Astrocyte (in vitro differentiated cells and primary cell): ENCODE measurements at regions not wholly inside any gene's neighbourhood (a gene's known extent, or its start where the extent isn't known, plus 50 kb on each side); places are given as distances from the start of the nearest gene placed in this dataset.

Source experiments
- DNase-seq: peaks from one replicate; pipeline ENCODE4 v3.0.0-alpha.2; 2010; ENCODE audit warnings: low read depth
- FAIRE-seq: peaks from 2 replicates; lab custom pipeline; 2011; peaks lifted over from hg19 to GRCh38; lab: Jason Lieb, UNC
- H2AFZ ChIP-seq: 2 replicates; pipeline ENCODE4 v1.6.0; 2012; ENCODE audit warnings: low read depth, low read length, inconsistent platforms
- H3K27ac ChIP-seq: 2 replicates; pipeline ENCODE4 v1.5.1; 2011; ENCODE audit warnings: low read depth, low read length, inconsistent platforms
- H3K27me3 ChIP-seq: 2 replicates; pipeline ENCODE4 v1.6.0; 2011; ENCODE audit warnings: low read length, inconsistent platforms; ENCODE audit not compliant: insufficient read depth
- H3K36me3 ChIP-seq: 2 replicates; pipeline ENCODE4 v1.5.1; 2011; ENCODE audit warnings: low read length, inconsistent platforms; ENCODE audit not compliant: insufficient read depth
- H3K4me1 ChIP-seq: 2 replicates; pipeline ENCODE4 v1.5.1; 2011; ENCODE audit warnings: low read length, inconsistent platforms; ENCODE audit not compliant: insufficient read depth
- H3K4me2 ChIP-seq: 2 replicates; pipeline ENCODE4 v1.6.0; 2012; ENCODE audit warnings: low read length, inconsistent platforms
- H3K4me3 ChIP-seq: 2 replicates; pipeline ENCODE4 v1.5.1; 2011; ENCODE audit warnings: low read depth, mild to moderate bottlenecking, low read length, inconsistent platforms; ENCODE audit not compliant: insufficient read depth
- H3K79me2 ChIP-seq: 2 replicates; pipeline ENCODE4 v1.6.0; 2012; ENCODE audit warnings: mild to moderate bottlenecking, low read length, inconsistent platforms; ENCODE audit not compliant: insufficient read depth
- H3K9ac ChIP-seq: 2 replicates; pipeline ENCODE4 v1.6.0; 2012; ENCODE audit warnings: mild to moderate bottlenecking, low read length, inconsistent platforms
- H3K9me3 ChIP-seq: 2 replicates; pipeline ENCODE4 v1.5.1; 2012; ENCODE audit warnings: low read depth, mild to moderate bottlenecking, low read length, inconsistent platforms; ENCODE audit not compliant: insufficient read depth
- H4K20me1 ChIP-seq: 2 replicates; pipeline ENCODE4 v1.6.0; 2012; ENCODE audit warnings: low read length, inconsistent platforms; ENCODE audit not compliant: insufficient read depth
- H3K27ac Mint-ChIP-seq: one replicate; pipeline ENCODE4 v1.8.0; 2021; ENCODE audit warnings: mild to moderate bottlenecking, mixed read lengths; ENCODE audit not compliant: unreplicated experiment
- H3K27me3 Mint-ChIP-seq: one replicate; pipeline ENCODE4 v1.8.0; 2021; ENCODE audit warnings: low read depth, mixed read lengths; ENCODE audit not compliant: unreplicated experiment
- H3K36me3 Mint-ChIP-seq: one replicate; pipeline ENCODE4 v1.8.0; 2021; ENCODE audit warnings: low read depth, mixed read lengths; ENCODE audit not compliant: unreplicated experiment
- H3K4me1 Mint-ChIP-seq: one replicate; pipeline ENCODE4 v1.8.0; 2021; ENCODE audit warnings: low read depth, mixed read lengths; ENCODE audit not compliant: unreplicated experiment
- H3K4me3 Mint-ChIP-seq: one replicate; pipeline ENCODE4 v1.8.0; 2021; ENCODE audit warnings: mild to moderate bottlenecking, moderate library complexity, mixed read lengths; ENCODE audit not compliant: unreplicated experiment
- H3K9me3 Mint-ChIP-seq: one replicate; pipeline ENCODE4 v1.8.0; 2021; ENCODE audit warnings: mild to moderate bottlenecking, mixed read lengths; ENCODE audit not compliant: unreplicated experiment
- CTCF ChIP-seq: IDR thresholded peaks from 2 replicates; pipeline ENCODE4 v1.5.1; 2011; ENCODE audit warnings: low read depth, mild to moderate bottlenecking, inconsistent platforms, low read length, moderate library complexity; ENCODE audit not compliant: insufficient read depth
- EZH2 ChIP-seq: IDR thresholded peaks from 2 replicates; pipeline ENCODE4 v1.6.1; 2012; ENCODE audit warnings: mild to moderate bottlenecking, low read length, inconsistent platforms; ENCODE audit not compliant: insufficient read depth

GRCh38 chr1:63005812-63006211 is 221.9 kb downstream of the ATG4C start:
- Mint-ChIP-seq H3K9me3 (no peaks in the 10 kb centered on the region), H3K36me3 (no peaks in the 10 kb centered on the region), H3K4me1 (peaks cover 3% of the 10 kb centered on the region), H3K27me3 (peaks cover 7% of the 10 kb centered on the region), H3K27ac (no peak overlapping the region), H3K4me3 (no peak overlapping the region)
- FAIRE-seq = no peak
- Histone ChIP-seq H3K27ac (no peak overlapping the region), H3K9ac (no peak overlapping the region), H3K36me3 (no peaks in the 10 kb centered on the region), H3K4me2 (no peak overlapping the region), H3K4me3 (no peak overlapping the region), H4K20me1 (no peaks in the 10 kb centered on the region), H3K27me3 (peaks cover 6% of the 10 kb centered on the region), H2AFZ (no peak overlapping the region), H3K79me2 (no peaks in the 10 kb centered on the region), H3K4me1 (no peaks in the 10 kb centered on the region), H3K9me3 (no peaks in the 10 kb centered on the region)
- no peak for DNase-seq
- no peak for TF ChIP-seq EZH2
- TF ChIP-seq CTCF = no peak

DNA sequence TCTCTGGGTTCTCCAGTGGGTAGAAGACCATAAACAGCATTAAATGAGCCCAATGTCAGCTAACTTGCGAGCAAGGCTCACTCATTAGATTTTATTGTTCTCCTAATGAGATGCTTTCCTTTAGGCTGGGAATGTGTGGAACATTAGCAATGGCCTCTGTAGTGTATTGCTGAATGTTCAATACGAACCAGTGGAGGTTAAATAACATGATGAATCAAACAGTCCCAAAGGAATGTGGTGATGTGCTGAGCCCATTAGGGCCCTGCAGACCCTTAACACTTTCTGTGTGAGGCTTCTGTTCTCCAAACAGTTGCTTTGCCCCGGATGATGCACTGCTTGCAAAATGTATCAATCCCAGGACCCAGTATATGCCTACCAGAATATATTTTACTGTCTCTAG is 225.5 kb downstream of the ATG4C start:
- no peak overlapping the region for H3K4me3 Mint-ChIP-seq
- Histone ChIP-seq H3K27me3 (no peaks in the 10 kb centered on the region), H3K9ac (no peak overlapping the region), H3K36me3 (no peaks in the 10 kb centered on the region), H3K79me2 (no peaks in the 10 kb centered on the region), H2AFZ (no peak overlapping the region), H3K4me1 (peaks cover 3% of the 10 kb centered on the region), H3K9me3 (no peaks in the 10 kb centered on the region), H3K4me3 (no peak overlapping the region), H3K27ac (no peak overlapping the region), H3K4me2 (no peak overlapping the region), H4K20me1 (no peaks in the 10 kb centered on the region)
- H3K27ac Mint-ChIP-seq = no peak overlapping the region
- TF ChIP-seq CTCF = no peak
- no peak for TF ChIP-seq EZH2
- peaks cover 4% of the 10 kb centered on the region for H3K27me3 Mint-ChIP-seq
- H3K4me1 Mint-ChIP-seq = peaks cover 8% of the 10 kb centered on the region
- H3K9me3 Mint-ChIP-seq = no peaks in the 10 kb centered on the region
- DNase-seq (no peak), FAIRE-seq (no peak)
- H3K36me3 Mint-ChIP-seq = no peaks in the 10 kb centered on the region

DNA sequence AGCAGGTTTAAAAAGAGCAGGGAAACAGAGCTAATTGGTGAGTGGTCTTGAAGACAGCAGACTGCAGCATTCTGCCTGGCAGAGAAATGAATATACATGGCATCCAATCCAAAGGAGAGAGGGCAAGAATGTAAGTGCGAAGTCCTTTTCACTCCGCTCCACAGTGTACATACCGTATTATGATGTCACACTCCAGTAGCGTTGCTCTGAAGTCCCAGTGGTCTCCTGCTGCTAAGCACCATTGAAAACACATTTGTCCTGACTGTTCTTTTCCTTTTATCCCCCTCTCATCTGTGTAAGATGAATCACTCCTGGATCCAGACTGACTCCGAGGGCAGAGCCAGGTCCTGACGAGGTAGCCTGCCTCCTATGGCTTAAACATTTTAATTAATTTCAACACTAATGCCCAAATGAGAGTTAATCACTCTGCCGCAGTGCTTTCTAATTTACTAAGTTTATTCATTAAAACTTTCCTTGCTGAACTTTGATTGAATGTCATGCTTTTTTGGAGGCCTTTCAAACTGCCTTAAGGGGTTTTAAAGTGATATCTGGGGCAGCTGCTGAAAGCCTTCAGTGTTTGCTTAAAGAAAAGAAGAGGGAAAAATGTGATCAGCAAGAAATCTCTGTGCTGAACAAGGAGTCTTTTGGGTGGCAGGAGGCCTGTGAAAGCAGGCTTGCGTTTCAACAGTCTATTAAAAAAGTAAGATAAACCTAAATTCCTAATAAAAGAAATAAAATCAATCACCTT is 227.2 kb downstream of the ATG4C start:
- H3K4me3 Mint-ChIP-seq = no peak overlapping the region

More for the DNA sequence above, 227.2 kb downstream of the ATG4C start:
- peak; percentile 23 for DNase-seq
- Histone ChIP-seq H3K27ac (no peak overlapping the region), H3K4me3 (no peak overlapping the region), H3K36me3 (no peaks in the 10 kb centered on the region), H3K27me3 (no peaks in the 10 kb centered on the region), H3K9me3 (no peaks in the 10 kb centered on the region), H3K4me1 (peaks cover 3% of the 10 kb centered on the region), H3K79me2 (no peaks in the 10 kb centered on the region), H4K20me1 (no peaks in the 10 kb centered on the region), H2AFZ (peak overlapping the region; percentile 54), H3K4me2 (no peak overlapping the region), H3K9ac (no peak overlapping the region)
- Mint-ChIP-seq H3K36me3 (peaks cover 2% of the 10 kb centered on the region), H3K27me3 (peaks cover 4% of the 10 kb centered on the region), H3K4me1 (peaks cover 8% of the 10 kb centered on the region), H3K9me3 (no peaks in the 10 kb centered on the region), H3K27ac (no peak overlapping the region)
- TF ChIP-seq EZH2 (no peak), CTCF (no peak)
- peak; percentile 17 for FAIRE-seq
